A172 (cell line): ENCODE measurements at regions not wholly inside any gene's neighbourhood (a gene's known extent, or its start where the extent isn't known, plus 50 kb on each side); places are given as distances from the start of the nearest gene placed in this dataset.

Experiments used
- DNase-seq: peaks from one replicate; pipeline ENCODE4 v3.0.0-alpha.2; 2015; ENCODE audit warnings: low spot score

DNA sequence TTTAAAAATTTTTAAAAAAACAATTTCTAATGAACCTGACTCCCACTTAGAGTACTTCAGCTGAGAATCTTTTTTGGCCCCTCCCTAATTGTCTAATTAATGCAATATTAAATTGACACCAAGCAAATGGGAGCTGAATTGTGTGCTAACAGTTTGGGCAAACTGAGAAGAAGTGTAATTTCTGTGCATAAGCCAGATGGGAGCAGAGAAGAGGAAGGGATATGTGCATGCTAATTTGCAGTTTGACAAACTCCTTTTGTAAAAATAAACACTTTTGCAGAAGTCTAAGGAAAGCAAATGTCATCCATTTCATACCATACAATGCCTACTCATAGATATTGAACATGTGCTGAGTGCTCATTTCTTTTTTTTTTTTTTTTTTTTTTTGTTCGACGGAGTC is 332.0 kb downstream of the CYRIA start:
- DNase-seq: no peak

DNA sequence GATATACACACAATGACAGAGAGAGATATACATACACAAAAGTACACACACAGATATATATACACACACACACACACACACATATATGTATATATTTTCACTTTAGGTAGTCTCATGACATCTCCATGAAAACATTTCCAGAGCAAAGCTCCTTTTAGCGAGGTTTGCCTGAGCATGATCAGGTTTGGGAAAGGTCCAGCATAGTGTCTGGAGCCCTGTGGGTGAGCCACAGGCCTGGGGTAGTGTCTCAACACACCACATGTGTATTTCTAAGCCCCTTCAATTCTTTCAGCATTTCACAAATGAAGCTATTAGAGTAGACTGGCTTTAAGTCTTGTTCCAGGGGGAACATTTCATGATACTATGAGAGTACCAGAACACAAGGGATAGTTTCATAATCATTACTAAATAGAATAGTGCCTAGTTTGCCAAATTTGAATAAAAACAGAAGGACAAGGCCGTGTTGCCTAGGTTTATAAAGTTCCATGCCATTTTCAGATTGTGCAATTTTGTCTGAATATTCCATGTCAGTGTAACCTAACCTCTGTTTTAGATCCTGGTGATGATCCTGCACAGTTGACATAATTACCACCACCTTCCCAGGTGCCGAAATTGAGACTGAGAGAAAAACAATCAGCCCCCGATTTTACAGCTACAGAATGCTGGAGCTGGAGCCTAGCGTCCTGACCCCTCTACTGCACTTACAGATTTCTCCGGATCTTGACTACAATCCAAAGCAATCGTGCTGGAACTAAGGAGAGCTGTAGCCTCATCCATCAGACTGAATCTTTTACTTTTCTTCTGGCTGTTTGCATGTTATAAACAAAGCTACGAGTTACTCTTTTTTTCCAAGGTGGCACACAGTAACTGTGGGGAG is 332.7 kb downstream of the CYRIA start:
- DNase-seq: no peak

DNA sequence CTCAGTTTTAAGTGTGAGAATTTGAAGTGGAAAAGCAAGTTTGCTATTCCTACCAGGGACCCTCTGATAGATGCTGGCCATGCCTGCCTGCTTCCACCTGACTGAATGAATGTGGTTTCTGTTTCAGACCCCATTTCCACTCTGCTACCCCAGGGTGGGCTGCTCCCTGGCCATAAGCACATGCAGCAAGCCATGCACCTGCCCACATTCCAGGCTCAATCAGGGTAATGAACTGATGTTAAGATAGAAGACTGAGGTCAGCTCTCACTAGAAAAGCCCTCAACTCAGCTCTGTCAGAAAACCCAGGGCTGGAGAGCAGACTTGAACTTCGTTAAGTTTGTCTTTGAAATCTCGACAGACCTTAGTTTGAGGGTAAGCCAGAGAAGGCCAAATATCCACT is 333.9 kb downstream of the CYRIA start:
- no peak for DNase-seq

DNA sequence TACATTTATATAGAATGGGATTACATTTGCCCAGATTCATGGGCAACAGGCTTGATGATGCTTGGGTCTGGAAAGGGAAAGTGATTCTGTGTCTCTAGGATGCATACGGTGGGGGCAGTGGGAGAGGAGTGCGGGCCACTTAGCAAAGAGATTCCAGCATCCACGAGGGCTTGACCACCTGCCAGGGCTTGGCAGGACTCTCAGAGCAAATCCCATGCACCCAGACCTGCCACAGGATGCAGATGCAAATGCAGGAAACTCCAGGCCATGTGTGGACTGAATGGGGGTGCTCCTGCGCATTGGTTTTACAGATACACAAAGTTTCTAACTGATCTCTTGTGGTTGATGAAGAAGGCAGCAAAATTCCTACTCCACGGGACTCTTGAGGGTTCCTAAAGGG is 334.7 kb downstream of the CYRIA start:
- no peak for DNase-seq

DNA sequence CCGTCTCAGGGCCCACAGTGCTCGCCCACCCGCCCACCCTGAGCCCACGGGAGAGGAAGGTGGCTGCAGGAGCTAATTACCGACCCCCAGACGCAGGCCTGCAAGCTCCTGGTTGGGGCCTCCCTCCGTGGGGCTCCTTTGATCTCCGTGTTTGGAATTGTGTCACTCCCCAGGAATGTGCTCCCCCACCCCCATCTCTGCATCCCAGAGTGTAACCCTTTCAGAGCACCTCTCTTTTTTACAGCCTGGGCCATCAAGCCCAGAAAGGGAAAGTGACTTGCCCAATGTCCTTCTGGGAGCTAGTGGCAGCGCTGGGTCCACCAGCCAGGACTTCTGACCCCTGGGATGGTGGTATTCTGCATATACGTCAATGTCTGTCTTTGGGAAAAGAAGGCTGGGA is 335.1 kb downstream of the CYRIA start:
- DNase-seq: no peak

DNA sequence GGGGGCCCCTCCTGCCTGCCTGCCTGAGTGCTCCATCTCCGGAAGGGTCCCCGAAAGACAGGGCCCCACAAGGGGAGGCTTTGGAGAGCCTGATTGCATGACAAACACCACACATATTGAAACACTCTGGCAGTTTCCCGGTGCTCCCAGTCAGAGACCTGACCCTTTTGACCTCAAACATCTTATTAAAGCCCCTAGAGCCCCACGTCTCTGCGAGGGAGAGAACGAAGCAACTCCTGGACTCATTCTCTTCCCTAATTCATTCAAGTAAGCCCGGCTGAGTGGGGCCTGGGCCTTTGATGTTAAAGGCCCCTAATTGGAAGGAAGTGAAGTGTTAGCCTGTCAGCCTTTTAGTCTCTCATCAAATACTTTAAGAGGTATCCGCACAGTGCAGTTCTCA is 335.6 kb downstream of the CYRIA start:
- DNase-seq: no peak

DNA sequence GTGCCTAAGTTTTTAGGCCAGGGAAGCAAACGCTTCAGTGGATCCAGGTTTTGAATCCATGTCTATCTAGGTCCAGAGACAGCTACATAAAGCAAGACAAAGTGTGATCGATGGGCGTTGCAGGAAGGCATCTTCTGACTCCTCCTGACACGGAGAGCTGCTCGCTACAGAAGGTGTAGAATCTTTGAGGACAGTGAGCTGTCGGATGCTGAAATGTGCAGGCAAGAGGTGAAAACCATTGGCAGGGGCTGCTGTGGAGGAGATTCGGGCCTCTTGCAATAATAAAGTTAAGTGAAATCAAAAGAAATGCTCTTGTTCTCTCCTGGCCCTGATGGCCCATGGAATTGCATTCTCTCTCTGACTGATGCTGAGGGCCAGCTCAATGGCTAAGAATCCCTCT is 336.2 kb downstream of the CYRIA start:
- DNase-seq: no peak

DNA sequence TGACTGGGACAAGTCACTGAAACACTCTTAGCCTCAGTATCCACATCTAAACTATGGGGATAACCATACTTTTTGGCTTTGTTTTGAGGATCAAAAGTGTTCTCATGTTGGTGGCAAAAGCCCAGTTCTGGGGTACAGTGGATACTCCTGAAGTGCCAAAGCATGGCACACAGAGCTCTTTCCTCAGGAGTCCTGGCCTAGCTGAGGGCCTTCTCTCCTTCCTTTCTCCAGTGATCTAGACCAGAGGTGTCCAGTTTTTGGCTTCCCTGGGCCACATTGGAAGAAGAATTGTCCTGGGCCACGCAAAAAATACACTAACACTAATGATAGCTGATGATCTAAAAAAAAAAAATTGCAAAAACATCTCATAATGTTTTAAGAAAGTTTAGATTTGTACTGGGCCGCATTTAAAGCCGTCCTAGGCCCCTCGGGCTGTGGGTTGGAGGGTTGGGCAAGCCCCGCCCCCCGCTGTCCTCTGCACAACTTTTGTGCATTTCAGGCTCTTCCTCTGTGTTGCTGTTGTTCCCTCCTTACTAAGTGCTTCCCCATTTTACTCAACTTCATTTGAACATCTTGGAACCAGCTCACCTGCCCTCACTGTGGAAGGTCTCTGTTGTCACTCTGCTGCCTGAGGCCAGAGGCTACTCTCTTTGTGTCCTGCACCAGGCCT is 337.0 kb downstream of the CYRIA start:
- no peak for DNase-seq

DNA sequence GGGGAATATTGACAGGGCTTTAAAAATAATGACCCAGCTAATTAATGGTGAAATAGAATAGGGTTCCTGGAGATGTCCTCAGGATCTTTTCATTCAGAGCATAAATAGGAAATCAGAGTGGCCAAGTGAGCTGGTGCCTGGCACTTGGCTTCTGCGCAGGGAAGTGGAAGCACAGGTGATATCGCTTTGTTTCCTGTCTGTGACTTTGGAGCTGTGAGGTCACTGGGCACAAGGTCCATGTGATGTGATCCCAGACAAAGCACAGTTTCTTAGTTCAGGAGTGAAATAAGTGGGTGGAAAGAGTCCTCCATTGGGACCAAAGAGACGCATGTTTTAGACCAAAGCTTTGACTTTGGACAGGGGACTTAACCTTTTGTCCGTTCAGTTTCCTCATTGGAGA is 338.3 kb downstream of the CYRIA start:
- DNase-seq: no peak

DNA sequence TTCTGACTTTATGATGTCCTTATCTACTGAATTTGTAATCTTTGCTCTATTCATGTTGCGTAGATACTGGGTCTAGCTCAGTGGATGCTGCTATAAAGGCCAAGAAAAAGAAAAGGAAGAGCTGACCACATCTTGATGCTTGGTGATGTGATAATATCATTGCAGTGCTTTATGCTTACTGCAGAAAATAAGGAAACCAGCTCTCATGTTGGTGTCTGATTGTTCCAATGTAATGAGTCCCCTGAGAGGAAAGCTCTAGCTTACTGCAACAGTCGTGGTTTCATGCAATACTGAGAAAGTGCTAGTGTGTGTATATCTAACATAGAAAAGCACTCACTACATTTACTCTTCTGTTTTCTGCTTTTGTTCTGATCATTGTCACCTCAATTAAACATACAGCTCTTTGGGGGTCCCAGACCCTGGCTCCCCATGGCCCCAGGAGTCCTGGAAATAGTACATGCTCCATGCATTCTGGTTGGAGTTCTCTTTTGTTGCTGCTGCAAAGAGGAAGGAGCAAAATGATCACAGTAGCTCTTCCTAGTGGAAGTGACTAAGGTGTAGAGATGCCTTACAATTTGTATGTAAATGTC is 338.8 kb downstream of the CYRIA start:
- no peak for DNase-seq

DNA sequence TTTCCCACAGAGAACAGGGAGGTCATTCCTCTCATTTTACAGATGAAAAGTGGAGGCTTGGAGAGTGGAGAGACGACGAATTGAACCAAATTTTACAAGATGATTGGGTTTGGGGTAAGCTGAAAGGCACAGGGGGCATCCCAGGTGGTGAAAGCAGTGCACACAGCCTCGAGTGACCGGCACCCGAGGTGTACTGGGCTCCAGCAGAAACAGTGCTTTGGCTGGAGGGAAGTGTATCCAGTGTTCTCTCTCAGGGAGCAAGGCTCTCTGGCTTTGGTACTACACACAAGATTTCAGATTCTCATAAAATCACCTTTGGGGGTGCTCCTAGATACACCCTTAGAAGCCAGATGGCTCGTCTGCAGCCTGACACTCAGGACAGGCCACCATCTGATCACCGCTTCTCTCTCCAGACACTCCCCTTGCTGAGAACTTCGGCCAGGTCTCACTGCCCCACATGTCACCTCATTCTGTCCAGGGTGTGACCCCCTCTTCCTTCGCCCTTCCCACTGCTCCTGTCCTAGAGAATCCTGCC is 339.6 kb downstream of the CYRIA start:
- no peak for DNase-seq

DNA sequence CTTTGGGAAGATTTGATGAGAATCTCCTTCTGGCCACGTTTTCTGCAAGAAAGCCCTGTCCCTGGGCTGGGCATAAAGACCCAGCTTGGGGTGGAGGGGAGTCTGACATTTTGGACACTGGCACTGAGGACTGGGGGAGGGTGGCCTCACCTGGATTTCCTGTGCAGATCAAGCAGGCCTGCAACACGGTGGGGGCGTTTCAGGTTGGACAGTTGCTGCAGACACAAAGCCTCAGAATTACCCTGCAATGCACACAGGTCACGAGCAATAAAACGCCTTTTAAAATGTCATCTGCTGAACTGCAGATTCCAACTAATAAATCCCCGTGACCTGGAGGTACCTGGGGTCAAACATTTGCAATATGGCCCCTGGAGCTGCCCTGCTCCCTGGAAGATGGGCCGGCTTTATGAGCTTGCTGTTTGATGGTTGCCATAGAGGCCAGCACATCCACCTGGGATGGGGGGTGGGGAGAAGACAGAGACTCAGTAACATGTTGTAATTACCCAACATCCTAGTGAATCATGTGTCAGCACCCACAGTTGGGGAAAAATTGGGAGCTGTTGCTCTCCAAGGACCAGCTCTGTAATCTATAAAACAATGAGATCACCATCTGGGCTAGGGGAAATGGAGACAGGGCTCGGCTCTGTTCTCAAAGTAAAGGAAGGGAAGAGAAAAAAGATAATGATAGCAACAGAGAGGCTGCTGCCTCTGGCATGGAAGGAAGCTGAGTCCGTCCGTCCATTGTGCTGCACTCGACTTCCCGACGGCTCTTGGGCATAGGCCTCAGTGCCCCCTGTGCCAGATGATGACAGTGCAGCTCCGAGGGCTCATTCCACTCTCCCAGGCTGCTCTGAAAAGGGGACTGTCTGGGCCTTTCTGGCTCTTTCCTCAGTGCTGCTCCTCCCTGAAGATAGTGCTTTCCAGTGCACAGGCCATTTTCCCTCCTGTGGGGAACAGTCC is 340.3 kb downstream of the CYRIA start:
- DNase-seq: no peak

DNA sequence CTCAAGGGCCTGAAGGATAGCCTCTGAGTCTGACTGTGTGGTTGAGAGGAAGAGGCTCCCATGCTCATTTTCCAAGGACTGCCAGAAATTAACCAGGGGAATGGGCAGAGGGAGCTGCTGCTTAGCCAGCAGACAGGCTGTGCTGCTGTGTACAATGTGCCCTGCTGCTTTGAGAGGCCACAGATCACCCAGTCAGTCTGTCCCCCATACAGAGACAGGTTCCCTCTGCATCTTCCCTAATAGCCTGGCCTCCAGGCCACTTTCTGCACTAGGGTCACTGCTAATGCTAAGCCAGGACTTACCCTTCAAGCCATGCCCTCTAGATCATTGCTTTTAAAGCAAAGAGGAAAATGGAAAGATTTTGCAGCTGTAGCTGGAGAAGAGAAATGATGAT is 341.1 kb downstream of the CYRIA start:
- no peak for DNase-seq

DNA sequence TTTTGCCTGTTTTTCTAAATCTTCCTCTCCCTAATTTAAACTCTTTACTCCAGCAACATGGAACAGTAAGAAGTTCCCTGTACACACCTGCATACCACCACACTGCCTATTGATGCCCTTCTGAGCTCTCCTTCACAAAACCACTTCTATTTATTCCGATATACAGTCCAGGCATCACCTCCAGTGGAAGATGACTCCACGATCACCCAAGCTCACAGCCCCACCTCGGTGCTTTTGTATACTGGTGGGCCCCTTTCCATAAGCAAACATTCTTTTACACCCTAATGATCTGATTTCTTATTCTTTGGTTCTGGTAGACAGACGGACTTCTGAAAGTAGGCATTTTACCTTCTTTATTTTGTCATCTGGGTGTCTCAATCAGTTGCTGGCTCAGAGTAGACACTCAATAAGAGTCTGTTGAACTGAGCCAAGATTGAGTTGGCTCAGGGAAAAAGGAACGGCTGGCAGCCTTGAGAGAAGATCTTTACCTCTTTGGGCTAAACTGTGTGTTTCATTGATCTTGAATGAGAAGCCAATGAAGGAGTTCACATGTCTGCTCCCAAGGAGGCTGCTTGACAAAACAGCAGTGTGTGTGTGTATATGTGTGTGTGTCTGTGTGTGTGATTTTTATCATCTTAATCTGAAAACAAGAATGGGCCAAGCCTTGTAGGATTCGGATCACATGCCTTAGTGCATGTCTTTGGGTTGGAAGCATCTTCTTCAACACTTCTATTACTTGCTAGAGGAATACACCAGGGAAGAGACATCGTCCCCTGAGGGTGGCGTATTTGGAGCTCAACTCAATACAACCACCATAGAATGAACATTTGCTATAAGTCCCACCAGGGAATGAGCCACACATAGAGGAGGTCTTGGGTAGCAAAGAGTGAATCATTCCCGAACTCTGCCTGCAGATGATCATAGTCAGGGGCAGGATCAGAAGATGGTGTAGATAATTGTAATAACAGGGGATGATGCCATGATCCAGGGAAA is 341.8 kb downstream of the CYRIA start:
- no peak for DNase-seq

DNA sequence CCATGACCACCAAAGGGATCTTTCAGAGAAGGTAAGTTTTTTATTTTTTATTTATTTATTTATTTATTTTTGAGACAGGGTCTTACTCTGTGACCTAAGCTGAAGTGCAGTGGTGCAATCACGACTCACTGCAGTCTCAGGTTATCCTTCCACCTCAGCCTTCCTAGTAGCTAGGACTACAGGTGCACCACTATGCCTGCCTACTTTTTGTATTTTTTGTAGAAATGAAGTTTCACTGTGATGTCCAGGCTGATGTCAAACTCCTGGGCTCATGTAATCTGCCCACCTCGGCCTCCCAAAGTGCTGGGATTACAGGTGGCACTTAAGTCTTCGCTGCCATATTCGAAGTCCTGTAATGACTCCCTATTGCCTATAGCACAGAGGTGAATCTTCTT is 342.5 kb downstream of the CYRIA start:
- DNase-seq: no peak

DNA sequence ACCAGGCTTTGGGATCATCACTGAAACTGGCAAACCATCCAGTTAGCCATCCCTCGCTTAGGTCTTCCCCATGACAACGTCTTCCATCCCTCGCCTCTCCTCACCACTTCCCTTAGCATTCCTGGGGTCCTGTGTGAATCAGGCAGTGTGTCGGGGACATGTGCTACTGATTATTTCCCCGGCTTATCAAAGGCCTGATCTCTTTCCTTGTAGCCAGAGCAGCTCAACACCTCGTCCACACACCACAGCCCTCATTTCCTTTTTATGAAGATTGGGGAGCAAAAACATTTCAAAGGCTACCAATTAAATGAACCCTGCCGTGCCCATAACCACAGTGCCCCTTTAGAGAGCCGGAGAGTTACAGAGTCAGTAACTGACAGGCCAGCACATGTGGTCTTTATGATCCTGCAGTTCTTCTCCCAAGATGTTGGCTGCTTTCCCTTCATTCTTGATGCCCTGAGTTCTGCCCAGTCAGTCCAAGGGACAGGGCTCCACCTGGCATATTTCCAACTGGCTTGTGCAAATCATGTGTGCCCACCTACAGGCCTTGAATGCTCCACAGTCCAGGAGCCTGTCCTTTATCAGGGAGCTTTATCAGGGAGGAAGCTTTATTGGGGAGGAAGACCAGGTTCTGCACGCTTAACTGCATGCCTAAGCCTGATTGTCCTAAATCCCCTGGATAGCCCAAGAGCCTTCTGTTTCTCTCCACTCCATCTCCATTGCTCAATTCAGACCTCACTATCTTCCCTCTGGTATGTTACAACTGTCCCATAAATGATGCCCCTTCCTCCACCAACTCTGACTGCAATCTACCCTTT is 343.1 kb downstream of the CYRIA start:
- no peak for DNase-seq

DNA sequence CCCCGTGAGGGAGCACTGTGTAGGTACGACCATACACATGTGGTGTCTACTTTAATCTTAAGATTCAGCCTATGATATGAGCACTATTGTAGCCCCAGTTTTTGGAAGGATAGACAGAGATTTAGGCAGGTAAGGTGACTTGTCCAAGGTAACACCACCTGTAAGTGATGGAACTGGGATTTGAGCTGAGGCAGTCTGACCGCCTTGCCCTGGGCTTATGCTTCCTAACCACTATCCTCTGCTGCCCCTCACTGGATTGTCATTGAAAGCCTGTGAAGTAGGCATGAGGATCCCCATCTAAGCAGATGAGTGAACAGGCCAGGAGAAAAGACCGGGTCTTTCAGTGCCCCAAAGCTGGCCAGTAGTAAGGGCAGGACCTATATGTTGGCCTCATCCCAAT is 343.8 kb downstream of the CYRIA start:
- no peak for DNase-seq

DNA sequence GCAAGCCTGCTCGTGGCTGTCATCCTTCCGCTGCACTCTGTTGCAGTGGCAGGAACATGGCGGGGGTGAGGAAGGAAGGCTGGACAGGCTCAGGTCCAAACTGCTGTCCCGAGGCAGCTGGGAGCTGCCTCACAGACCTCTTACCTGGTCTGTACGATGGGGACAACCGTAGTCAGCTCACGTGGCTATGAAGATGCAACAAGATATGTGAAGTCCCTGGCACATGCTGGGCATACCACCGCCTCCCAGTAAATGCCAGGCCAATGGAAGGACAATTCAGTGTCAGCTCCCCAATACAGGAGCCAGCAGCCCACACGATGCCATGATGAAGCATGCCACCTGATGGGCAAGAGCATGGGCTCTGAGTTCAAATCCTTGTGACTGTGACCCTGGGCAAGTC is 344.4 kb downstream of the CYRIA start:
- no peak for DNase-seq

DNA sequence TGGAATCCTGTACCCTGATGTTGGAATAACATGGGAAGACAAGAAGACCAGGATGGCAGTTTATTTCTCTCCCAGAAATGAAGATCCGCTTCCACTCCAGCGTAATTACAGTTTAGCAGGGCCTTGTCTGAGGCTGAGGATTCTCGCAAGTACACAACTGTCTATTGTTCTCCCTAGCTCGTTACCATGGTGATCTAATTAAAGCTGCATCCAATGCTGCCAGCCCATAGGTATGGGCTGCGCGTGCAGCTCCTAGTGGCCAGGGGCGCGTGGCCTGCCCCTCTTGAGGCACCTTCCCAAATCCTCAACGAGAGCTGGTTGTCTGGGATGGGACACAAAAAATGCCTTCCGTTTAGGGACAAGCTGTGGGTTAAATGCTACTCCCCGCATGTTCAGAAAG is 344.9 kb downstream of the CYRIA start:
- no peak for DNase-seq
